ENCODE measurements at regions not wholly inside any gene's neighbourhood (a gene's known extent, or its start where the extent isn't known, plus 50 kb on each side); places are given as distances from the start of the nearest gene placed in this dataset.

DNA sequence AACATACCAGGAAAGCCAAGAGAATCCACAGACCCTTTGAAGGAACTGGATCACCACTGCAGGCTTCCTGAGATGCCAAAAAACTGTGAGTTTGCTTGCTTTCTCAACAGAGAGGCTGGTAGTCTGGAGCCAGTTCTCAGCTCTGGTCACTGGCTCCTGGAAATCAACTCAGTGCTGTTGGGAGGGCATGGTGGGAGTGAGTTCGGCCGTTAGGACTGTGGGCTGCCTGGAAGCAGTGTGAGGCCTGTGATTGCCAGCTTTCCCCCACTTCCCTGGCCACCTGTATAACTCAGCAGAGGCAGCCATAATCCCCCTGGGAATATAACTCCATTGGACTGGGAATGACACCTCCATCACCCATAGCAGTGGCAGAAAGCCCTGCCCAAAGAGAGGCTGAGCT, 122.0 kb upstream of the FSTL5 start:
- no peak for DNase-seq (ENCODE audit: low read depth, low spot score)
- CTCF ChIA-PET: no interaction called here
- Histone ChIP-seq H3K27me3 (ENCODE audit: control insufficient read depth, insufficient read depth, low read length) (no peaks in the 10 kb centered on the region), H3K4me3 (ENCODE audit: low read depth in 2 of 2, low read length in 2 of 2) (no peak overlapping the region), H3K4me1 (ENCODE audit: control insufficient read depth, insufficient read depth, low read length) (no peaks in the 10 kb centered on the region), H3K9me3 (ENCODE audit: control insufficient read depth, insufficient read depth, low read depth, low read length) (no peaks in the 10 kb centered on the region), H3K27ac (ENCODE audit: low read length) (no peak overlapping the region), H3K36me3 (ENCODE audit: control insufficient read depth, insufficient read depth, low read length) (no peaks in the 10 kb centered on the region)
- in situ Hi-C loops (cut with HindIII; ENCODE audit: low pct_unique_long_range_greater_than_20kb, low sequenced_read_pairs) (no loop called here), intact Hi-C loops (cut with micrococcal nuclease; ENCODE audit: unreplicated experiment) (no loop called here)
- ATAC-seq: no peak
- BruUV-seq (replicated peaks): no TSS peak
- TF ChIP-seq, protein P1, sequence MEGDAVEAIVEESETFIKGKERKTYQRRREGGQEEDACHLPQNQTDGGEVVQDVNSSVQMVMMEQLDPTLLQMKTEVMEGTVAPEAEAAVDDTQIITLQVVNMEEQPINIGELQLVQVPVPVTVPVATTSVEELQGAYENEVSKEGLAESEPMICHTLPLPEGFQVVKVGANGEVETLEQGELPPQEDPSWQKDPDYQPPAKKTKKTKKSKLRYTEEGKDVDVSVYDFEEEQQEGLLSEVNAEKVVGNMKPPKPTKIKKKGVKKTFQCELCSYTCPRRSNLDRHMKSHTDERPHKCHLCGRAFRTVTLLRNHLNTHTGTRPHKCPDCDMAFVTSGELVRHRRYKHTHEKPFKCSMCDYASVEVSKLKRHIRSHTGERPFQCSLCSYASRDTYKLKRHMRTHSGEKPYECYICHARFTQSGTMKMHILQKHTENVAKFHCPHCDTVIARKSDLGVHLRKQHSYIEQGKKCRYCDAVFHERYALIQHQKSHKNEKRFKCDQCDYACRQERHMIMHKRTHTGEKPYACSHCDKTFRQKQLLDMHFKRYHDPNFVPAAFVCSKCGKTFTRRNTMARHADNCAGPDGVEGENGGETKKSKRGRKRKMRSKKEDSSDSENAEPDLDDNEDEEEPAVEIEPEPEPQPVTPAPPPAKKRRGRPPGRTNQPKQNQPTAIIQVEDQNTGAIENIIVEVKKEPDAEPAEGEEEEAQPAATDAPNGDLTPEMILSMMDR (IDR thresholded peaks at IDR 0.05): no peak
- POLR2A ChIA-PET: no interaction called here

DNA sequence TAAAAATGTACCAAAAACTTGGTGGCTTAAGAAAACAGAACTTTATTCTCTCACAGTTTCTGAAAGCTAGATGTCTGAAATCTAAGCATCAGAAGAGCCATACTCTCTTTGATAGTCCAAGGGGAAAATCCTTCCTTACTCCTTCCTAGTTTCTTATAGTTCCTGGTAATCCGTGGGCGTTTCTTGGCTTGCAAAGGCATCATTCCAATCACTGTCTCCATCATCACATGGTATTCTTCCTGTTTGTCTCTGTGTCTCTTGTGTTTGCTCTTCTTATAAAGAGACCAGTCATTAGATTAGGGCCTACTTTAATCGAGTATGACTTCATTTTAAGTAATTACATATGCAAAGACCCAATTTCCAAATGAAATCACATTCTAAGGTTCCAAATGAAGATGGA, 118.9 kb upstream of the FSTL5 start:
- no TSS peak for BruUV-seq (replicated peaks)
- H3K27me3 ChIP-seq (ENCODE audit: control insufficient read depth, insufficient read depth, low read length): no peaks in the 10 kb centered on the region
- in situ Hi-C loops (cut with HindIII; ENCODE audit: low pct_unique_long_range_greater_than_20kb, low sequenced_read_pairs): no loop called here
- TF ChIP-seq POLR2AphosphoS5 (IDR thresholded peaks at IDR 0.05; ENCODE audit: low read depth, low read length) (no peak), SIN3A (IDR thresholded peaks at IDR 0.05; ENCODE audit: borderline replicate concordance, insufficient read depth, low read depth, low read length) (no peak), TCF7L2 (IDR thresholded peaks at IDR 0.05; ENCODE audit: low read depth, low read length) (no peak)
- TF ChIP-seq, protein P2, sequence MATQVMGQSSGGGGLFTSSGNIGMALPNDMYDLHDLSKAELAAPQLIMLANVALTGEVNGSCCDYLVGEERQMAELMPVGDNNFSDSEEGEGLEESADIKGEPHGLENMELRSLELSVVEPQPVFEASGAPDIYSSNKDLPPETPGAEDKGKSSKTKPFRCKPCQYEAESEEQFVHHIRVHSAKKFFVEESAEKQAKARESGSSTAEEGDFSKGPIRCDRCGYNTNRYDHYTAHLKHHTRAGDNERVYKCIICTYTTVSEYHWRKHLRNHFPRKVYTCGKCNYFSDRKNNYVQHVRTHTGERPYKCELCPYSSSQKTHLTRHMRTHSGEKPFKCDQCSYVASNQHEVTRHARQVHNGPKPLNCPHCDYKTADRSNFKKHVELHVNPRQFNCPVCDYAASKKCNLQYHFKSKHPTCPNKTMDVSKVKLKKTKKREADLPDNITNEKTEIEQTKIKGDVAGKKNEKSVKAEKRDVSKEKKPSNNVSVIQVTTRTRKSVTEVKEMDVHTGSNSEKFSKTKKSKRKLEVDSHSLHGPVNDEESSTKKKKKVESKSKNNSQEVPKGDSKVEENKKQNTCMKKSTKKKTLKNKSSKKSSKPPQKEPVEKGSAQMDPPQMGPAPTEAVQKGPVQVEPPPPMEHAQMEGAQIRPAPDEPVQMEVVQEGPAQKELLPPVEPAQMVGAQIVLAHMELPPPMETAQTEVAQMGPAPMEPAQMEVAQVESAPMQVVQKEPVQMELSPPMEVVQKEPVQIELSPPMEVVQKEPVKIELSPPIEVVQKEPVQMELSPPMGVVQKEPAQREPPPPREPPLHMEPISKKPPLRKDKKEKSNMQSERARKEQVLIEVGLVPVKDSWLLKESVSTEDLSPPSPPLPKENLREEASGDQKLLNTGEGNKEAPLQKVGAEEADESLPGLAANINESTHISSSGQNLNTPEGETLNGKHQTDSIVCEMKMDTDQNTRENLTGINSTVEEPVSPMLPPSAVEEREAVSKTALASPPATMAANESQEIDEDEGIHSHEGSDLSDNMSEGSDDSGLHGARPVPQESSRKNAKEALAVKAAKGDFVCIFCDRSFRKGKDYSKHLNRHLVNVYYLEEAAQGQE (IDR thresholded peaks at IDR 0.05; ENCODE audit: insufficient read depth in 1 of 2, low read depth in 2 of 2, low read length in 1 of 2): no peak
- TF ChIP-seq, protein P1 (IDR thresholded peaks at IDR 0.05): no peak
- DNase-seq (ENCODE audit: low read depth, low spot score) (no peak), ATAC-seq (no peak)
- POLR2A ChIA-PET: no interaction called here
- H3K4me1 ChIP-seq (ENCODE audit: control insufficient read depth, insufficient read depth, low read length): no peaks in the 10 kb centered on the region
- H3K4me3 ChIP-seq (ENCODE audit: low read depth in 2 of 2, low read length in 2 of 2): no peak overlapping the region
- H3K9me3 ChIP-seq (ENCODE audit: control insufficient read depth, insufficient read depth, low read depth, low read length): no peaks in the 10 kb centered on the region
- H3K36me3 ChIP-seq (ENCODE audit: control insufficient read depth, insufficient read depth, low read length): no peaks in the 10 kb centered on the region
- CTCF ChIA-PET: no interaction called here
- no peak overlapping the region for H3K27ac ChIP-seq (ENCODE audit: low read length)
- intact Hi-C loops (cut with micrococcal nuclease; ENCODE audit: unreplicated experiment): no loop called here

DNA sequence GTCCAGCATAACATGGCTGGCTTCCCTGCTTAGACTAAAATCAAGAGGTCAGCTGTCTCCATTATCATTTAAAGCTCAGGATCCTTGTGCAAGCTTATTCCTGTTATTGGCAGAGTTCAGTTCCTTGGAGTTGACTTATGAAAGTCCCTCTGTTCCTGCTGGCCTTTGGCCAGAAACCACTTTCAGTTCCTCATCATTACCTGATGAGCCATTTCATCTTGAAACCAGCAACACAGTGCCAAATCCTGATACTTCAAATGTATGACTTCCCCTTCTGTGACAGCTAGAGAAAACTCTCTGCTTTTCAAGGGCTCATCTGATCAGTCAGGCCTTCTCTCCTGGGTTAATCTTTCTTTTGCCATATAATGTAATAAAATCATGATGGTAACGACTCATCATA, 110.6 kb upstream of the FSTL5 start:
- Histone ChIP-seq H3K36me3 (ENCODE audit: control insufficient read depth, insufficient read depth, low read length) (no peaks in the 10 kb centered on the region), H3K9me3 (ENCODE audit: control insufficient read depth, insufficient read depth, low read depth, low read length) (no peaks in the 10 kb centered on the region), H3K4me3 (ENCODE audit: low read depth in 2 of 2, low read length in 2 of 2) (no peak overlapping the region), H3K27me3 (ENCODE audit: control insufficient read depth, insufficient read depth, low read length) (no peaks in the 10 kb centered on the region), H3K4me1 (ENCODE audit: control insufficient read depth, insufficient read depth, low read length) (no peaks in the 10 kb centered on the region), H3K27ac (ENCODE audit: low read length) (no peak overlapping the region)
- TF ChIP-seq POLR2AphosphoS5 (IDR thresholded peaks at IDR 0.05; ENCODE audit: low read depth, low read length) (no peak), SIN3A (IDR thresholded peaks at IDR 0.05; ENCODE audit: borderline replicate concordance, insufficient read depth, low read depth, low read length) (no peak), TCF7L2 (IDR thresholded peaks at IDR 0.05; ENCODE audit: low read depth, low read length) (no peak)
- TF ChIP-seq, protein P1 (IDR thresholded peaks at IDR 0.05): no peak
- TF ChIP-seq, protein P2 (IDR thresholded peaks at IDR 0.05; ENCODE audit: insufficient read depth in 1 of 2, low read depth in 2 of 2, low read length in 1 of 2): no peak
- no peak for DNase-seq (ENCODE audit: low read depth, low spot score)
- in situ Hi-C loops (cut with HindIII; ENCODE audit: low pct_unique_long_range_greater_than_20kb, low sequenced_read_pairs): no loop called here
- ATAC-seq: no peak
- POLR2A ChIA-PET: no interaction called here
- CTCF ChIA-PET: no interaction called here
- no TSS peak for BruUV-seq (replicated peaks)
- intact Hi-C loops (cut with micrococcal nuclease; ENCODE audit: unreplicated experiment): no loop called here

Measured in Panc1 (cell line).